HepG2 (cell line): ENCODE measurements at regions not wholly inside any gene's neighbourhood (a gene's known extent, or its start where the extent isn't known, plus 50 kb on each side); places are given as distances from the start of the nearest gene placed in this dataset.

Source experiments
- ATAC-seq: fragments of 200-7000 bp; cut with Tn5 transposase; 3 replicates; pipeline ENCODE4 v1.9.1; 2020; ENCODE audit warnings: mild to moderate bottlenecking, moderate library complexity
- BruUV-seq: library from RNA; stranded (reverse); fragments of 400-500 nt; replicated peaks from 2 replicates; lab custom pipeline; 2021; lab: Mats Ljungman, UMichigan
- CTCF ChIA-PET: fragments of 300-600 bp; formaldehyde crosslinking; extraction: SDS; loops from one replicate; lab custom pipeline; 2021; ENCODE audit warnings: low total read pairs, inconsistent platforms, low intra/inter-chr PET ratio; lab: Yijun Ruan, JAX
- POLR2A ChIA-PET: fragments of 350-600 bp; sonication (Branson Sonifier 250); formaldehyde crosslinking; loops from one replicate; lab custom pipeline; 2020; ENCODE audit warnings: antibody characterized with exemption, inconsistent platforms; lab: Yijun Ruan, JAX
- DNase-seq: peaks from one replicate; pipeline ENCODE4 v3.0.0-alpha.2; 2015; ENCODE audit warnings: low spot score
- FAIRE-seq: peaks from 3 replicates; lab custom pipeline; 2011; peaks lifted over from hg19 to GRCh38; lab: Jason Lieb, UNC
- H2AFZ ChIP-seq: one replicate; pipeline ENCODE4 v1.6.1; 2011; ENCODE audit warnings: low read length, inconsistent platforms
- H3K27ac ChIP-seq: fragments of 300-600 bp; 3 replicates; pipeline ENCODE4 v1.8.0; 2011; ENCODE audit warnings: mixed run types, mild to moderate bottlenecking, mixed read lengths, low read length, inconsistent platforms; ENCODE audit not compliant: insufficient read depth; ENCODE audit errors: extremely low read length
- H3K27me3 ChIP-seq, 2 experiments: fragments of 200-600 bp in 1 of 2; 2 replicates in 1 of 2; 3 replicates in 1 of 2; pipeline versions ENCODE4 v1.6.0 to v1.8.0; 2011; ENCODE audit warnings: low read length in 2 of 2, mild to moderate bottlenecking in 2 of 2, moderate library complexity in 2 of 2, inconsistent platforms in 1 of 2; ENCODE audit not compliant: insufficient read depth in 2 of 2, control insufficient read depth in 1 of 2
- H3K36me3 ChIP-seq, 2 experiments: fragments of 200-600 bp in 1 of 2; replicated peaks in 1 of 2; 2 replicates in 1 of 2; 3 replicates in 1 of 2; pipeline versions ENCODE4 v1.5.1 to v1.8.0; 2011; ENCODE audit warnings: low read length in 2 of 2, inconsistent platforms in 1 of 2; ENCODE audit not compliant: insufficient read depth in 2 of 2, control insufficient read depth in 1 of 2
- H3K4me1 ChIP-seq: 2 replicates; pipeline ENCODE4 v1.5.1; 2012; ENCODE audit warnings: low read length, inconsistent platforms; ENCODE audit not compliant: insufficient read depth
- H3K4me2 ChIP-seq: 2 replicates; pipeline ENCODE4 v1.6.0; 2011; ENCODE audit warnings: low read depth, low read length, inconsistent platforms
- H3K4me3 ChIP-seq, 3 experiments: fragments of 200-600 bp in 1 of 3; sonication (generic), shearing (Covaris generic) in 1 of 3; replicated peaks in 1 of 3; 2 replicates each; pipeline ENCODE4 v1.5.1; 2011 to 2016; ENCODE audit warnings: low read length in 3 of 3, inconsistent platforms in 2 of 3, low read depth in 2 of 3, mild to moderate bottlenecking in 2 of 3, control low read depth in 1 of 3, mixed read lengths in 1 of 3; ENCODE audit not compliant: insufficient read depth in 1 of 3
- H3K79me2 ChIP-seq: one replicate; pipeline ENCODE4 v1.6.1; 2011; ENCODE audit warnings: low read length, inconsistent platforms; ENCODE audit not compliant: insufficient read depth
- H3K9ac ChIP-seq: 2 replicates; pipeline ENCODE4 v1.6.0; 2011; ENCODE audit warnings: mild to moderate bottlenecking, low read depth, low read length, inconsistent platforms; ENCODE audit not compliant: insufficient read depth
- H3K9me3 ChIP-seq: 2 replicates; pipeline ENCODE4 v1.5.1; 2012; ENCODE audit warnings: mild to moderate bottlenecking, low read length
- H4K20me1 ChIP-seq: 2 replicates; pipeline ENCODE4 v1.6.0; 2011; ENCODE audit warnings: inconsistent platforms, mild to moderate bottlenecking, low read length, moderate library complexity; ENCODE audit not compliant: insufficient read depth
- HHEX ChIP-seq: IDR thresholded peaks from 2 replicates; pipeline ENCODE4 v1.6.1; 2016; ENCODE audit warnings: control low read depth
- HINFP ChIP-seq: sonication (generic); formaldehyde crosslinking; IDR thresholded peaks from 2 replicates; pipeline ENCODE4 v1.4.0; 2020; ENCODE audit warnings: low read depth, mild to moderate bottlenecking, missing genetic modification reagents
- IKZF4 ChIP-seq: sonication (generic); formaldehyde crosslinking; IDR thresholded peaks from 2 replicates; pipeline ENCODE4 v1.5.1; 2020; ENCODE audit warnings: borderline replicate concordance, mild to moderate bottlenecking, low read depth, missing genetic modification reagents; ENCODE audit errors: not compliant biosample characterization
- IRF9 ChIP-seq: sonication (generic); formaldehyde crosslinking; IDR thresholded peaks from 2 replicates; pipeline ENCODE4 v1.8.0; 2022; ENCODE audit warnings: missing genetic modification reagents, mild to moderate bottlenecking, borderline replicate concordance
- NCOA1 ChIP-seq: sonication (generic); formaldehyde crosslinking; IDR thresholded peaks from 2 replicates; pipeline ENCODE4 v1.9.0; 2021; ENCODE audit warnings: missing genetic modification reagents
- YEATS2 ChIP-seq: sonication (generic); formaldehyde crosslinking; IDR thresholded peaks from 2 replicates; pipeline ENCODE4 v1.4.0; 2020; ENCODE audit warnings: missing genetic modification reagents, borderline replicate concordance
- ZMYM3 ChIP-seq: sonication (generic); formaldehyde crosslinking; IDR thresholded peaks from 2 replicates; pipeline ENCODE4 v1.5.1; 2020; ENCODE audit warnings: mild to moderate bottlenecking, missing genetic modification reagents
- ZNF276 ChIP-seq: sonication (generic); formaldehyde crosslinking; IDR thresholded peaks from 2 replicates; pipeline ENCODE4 v1.4.0; 2020; ENCODE audit warnings: mild to moderate bottlenecking, low read depth, missing genetic modification reagents
- ZNF766 ChIP-seq: sonication (generic); formaldehyde crosslinking; IDR thresholded peaks from 2 replicates; pipeline ENCODE4 v1.5.0; 2020; ENCODE audit warnings: missing genetic modification reagents, borderline replicate concordance
- WGBS: methylation state at CpG from one replicate; pipeline ENCODE4 v1.1.6; 2017; ENCODE audit warnings: low lambda C conversion rate; 5-methylcytosine and 5-hydroxymethylcytosine counted together
- in situ Hi-C: cut with HindIII; loops from 2 replicates; pipeline ENCODE4 v1.10.0; 2017; ENCODE audit warnings: low pct_unique_long_range_greater_than_20kb; ENCODE audit not compliant: extremely low pct_ligation_motif_present
- intact Hi-C: fragments of 100-400 bp; cut with micrococcal nuclease; formaldehyde crosslinking; loops from one replicate; pipeline ENCODE4 v1.10.0; 2022; ENCODE audit not compliant: unreplicated experiment

- no peak for FAIRE-seq
- Histone ChIP-seq H3K4me3 (no peak overlapping the region), H3K27me3 (no peaks in the 10 kb centered on the region), H3K4me1 (no peaks in the 10 kb centered on the region), H3K36me3 (no peaks in the 10 kb centered on the region), H3K4me2 (no peak overlapping the region), H3K79me2 (no peaks in the 10 kb centered on the region), H3K27ac (no peak overlapping the region), H2AFZ (no peak overlapping the region), H3K9ac (no peak overlapping the region), H4K20me1 (no peaks in the 10 kb centered on the region), H3K9me3 (no peaks in the 10 kb centered on the region)
- intact Hi-C loops: no loop called here
- TF ChIP-seq YEATS2 (CRISPR knock-in tag): no peak
- TF ChIP-seq HHEX (CRISPR knock-in tag): no peak
- no peak for TF ChIP-seq ZMYM3 (CRISPR knock-in tag)
- TF ChIP-seq NCOA1: no peak
- TF ChIP-seq ZNF766: no peak
- TF ChIP-seq HINFP (CRISPR knock-in tag): no peak
- TF ChIP-seq IKZF4 (CRISPR knock-in tag): no peak
- no peak for TF ChIP-seq IRF9 (CRISPR knock-in tag)
- no peak for TF ChIP-seq ZNF276 (CRISPR knock-in tag)
- in situ Hi-C loops: no loop called here
- ATAC-seq: no peak
- POLR2A ChIA-PET: no interaction called here
- CTCF ChIA-PET: no interaction called here
- WGBS: 0% methylated on average over 1 of the region's 1 CpG
- BruUV-seq: no TSS peak
- no peak for DNase-seq
Observed at GRCh38 chr9:109549386-109549785, 51.3 kb upstream of the PTPN3 start.
